Colonic mucosa (tissue), 4 donors: ENCODE measurements at regions not wholly inside any gene's neighbourhood (a gene's known extent, or its start where the extent isn't known, plus 50 kb on each side); places are given as distances from the start of the nearest gene placed in this dataset.
"Not testable (repeated sequence)": the region's sequence is repeated elsewhere in the genome, so short reads cannot be mapped to it uniquely, and the experiment has no call there.

ENCODE experiments used
- DNase-seq: peaks from one replicate; pipeline ENCODE4 v3.0.0-alpha.2; 2020
- H3K27ac ChIP-seq: fragments of 200-600 bp; one replicate; pipeline ENCODE4 v1.8.0; 2021
- H3K27me3 ChIP-seq: fragments of 200-600 bp; one replicate; pipeline ENCODE4 v1.8.0; 2021
- H3K36me3 ChIP-seq: fragments of 200-600 bp; one replicate; pipeline ENCODE4 v1.8.0; 2021
- H3K4me1 ChIP-seq: fragments of 200-600 bp; one replicate; pipeline ENCODE4 v1.8.0; 2021; ENCODE audit warnings: mild to moderate bottlenecking
- H3K4me3 ChIP-seq: fragments of 200-600 bp; one replicate; pipeline ENCODE4 v1.8.0; 2021
- H3K9ac ChIP-seq, 2 donors: one replicate each; pipeline ENCODE4 v1.7.0; 2013; ENCODE audit warnings: control low read depth in 2 of 2, low read depth in 2 of 2, low read length in 2 of 2
- H3K9me3 ChIP-seq: fragments of 200-600 bp; one replicate; pipeline ENCODE4 v1.8.0; 2021
- CTCF ChIP-seq: fragments of 200-600 bp; IDR thresholded peaks from one replicate; pipeline ENCODE4 v1.8.0; 2022; ENCODE audit warnings: antibody characterized with exemption, mild to moderate bottlenecking
- intact Hi-C: fragments of 100-400 bp; cut with DNase I; formaldehyde crosslinking; loops from one replicate; pipeline ENCODE4 v1.14.1; 2022
- donor health status: healthy.
- donor health status: DM: no; HTN: no; CAD: no.
- donor health status: DM: no; HTN: no; CAD: no.

GRCh38 chr2:107136733-107137132 is 250.8 kb upstream of the ST6GAL2 start:
- intact Hi-C loops, result no loop called here

GRCh38 chr2:107137706-107138105 is 251.7 kb upstream of the ST6GAL2 start:
- H3K27ac ChIP-seq, result no peak overlapping the region
- no peak for TF ChIP-seq CTCF
- no peak overlapping the region for H3K9ac ChIP-seq
- H3K36me3 ChIP-seq, result no peaks in the 10 kb centered on the region
- intact Hi-C loops, result no loop called here
- no peaks in the 10 kb centered on the region for H3K27me3 ChIP-seq
- H3K4me1 ChIP-seq, result no peaks in the 10 kb centered on the region
- no peak for DNase-seq
- H3K9me3 ChIP-seq, result no peaks in the 10 kb centered on the region
- H3K4me3 ChIP-seq, result no peak overlapping the region

More at GRCh38 chr2:107136733-107137132, 250.8 kb upstream of the ST6GAL2 start:
- Histone ChIP-seq H3K4me1 (no peaks in the 10 kb centered on the region), H3K27ac (no peak overlapping the region), H3K4me3 (no peak overlapping the region), H3K9ac (no peak overlapping the region), H3K27me3 (no peaks in the 10 kb centered on the region), H3K9me3 (no peaks in the 10 kb centered on the region), H3K36me3 (no peaks in the 10 kb centered on the region)
- TF ChIP-seq CTCF, result no peak
- DNase-seq, result no peak

- DNase-seq, result no peak
- H3K4me3 ChIP-seq, result no peak overlapping the region
- intact Hi-C loops, result no loop called here
- no peaks in the 10 kb centered on the region for H3K36me3 ChIP-seq
- H3K27ac ChIP-seq, result no peak overlapping the region
- H3K27me3 ChIP-seq, result no peaks in the 10 kb centered on the region
- no peak for TF ChIP-seq CTCF
- no peaks in the 10 kb centered on the region for H3K4me1 ChIP-seq
- H3K9me3 ChIP-seq, result no peaks in the 10 kb centered on the region
- no peak overlapping the region for H3K9ac ChIP-seq
These were observed 260.2 kb upstream of the ST6GAL2 start for GRCh38 chr2:107146181-107146580.

- H3K27ac ChIP-seq, H3K36me3 ChIP-seq, H3K4me1 ChIP-seq, H3K27me3 ChIP-seq, H3K9me3 ChIP-seq, H3K9ac ChIP-seq, H3K4me3 ChIP-seq, DNase-seq, intact Hi-C loops: not testable (repeated sequence)
These were observed 260.7 kb upstream of the ST6GAL2 start for GRCh38 chr2:107146645-107147044.

- H3K27ac ChIP-seq, result no peak overlapping the region
- no peak overlapping the region for H3K9ac ChIP-seq
- H3K9me3 ChIP-seq, result no peaks in the 10 kb centered on the region
- no peaks in the 10 kb centered on the region for H3K36me3 ChIP-seq
- no peak overlapping the region for H3K4me3 ChIP-seq
- intact Hi-C loops, result no loop called here
- H3K4me1 ChIP-seq, result no peaks in the 10 kb centered on the region
- DNase-seq, result no peak
- TF ChIP-seq CTCF, result no peak
- no peaks in the 10 kb centered on the region for H3K27me3 ChIP-seq
These were observed 262.1 kb upstream of the ST6GAL2 start for GRCh38 chr2:107148055-107148454.

DNA sequence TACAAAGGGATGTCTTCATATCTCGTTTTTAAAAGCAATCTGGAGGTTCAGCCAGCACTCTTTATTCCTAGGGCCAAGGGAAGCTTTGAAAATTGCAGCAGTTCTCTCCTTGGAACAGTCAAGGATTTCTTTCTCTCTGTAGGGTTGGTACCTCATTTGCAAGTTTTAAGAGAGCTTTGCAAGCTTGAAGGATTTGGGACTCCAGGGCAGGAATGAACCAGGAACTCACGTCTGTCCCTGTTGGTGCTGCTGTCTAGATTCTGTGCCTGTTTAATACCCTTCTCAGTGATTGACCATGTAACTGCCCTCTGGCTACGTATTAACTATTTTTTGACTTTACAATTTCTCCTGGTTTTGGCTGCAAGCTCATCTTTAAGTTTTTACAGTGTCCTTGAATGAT is 262.5 kb upstream of the ST6GAL2 start:
- H3K27me3 ChIP-seq, result no peaks in the 10 kb centered on the region
- H3K9ac ChIP-seq, result no peak overlapping the region
- H3K36me3 ChIP-seq, result no peaks in the 10 kb centered on the region
- TF ChIP-seq CTCF, result no peak
- intact Hi-C loops, result no loop called here
- H3K27ac ChIP-seq, result no peak overlapping the region
- no peak for DNase-seq
- H3K4me3 ChIP-seq, result no peak overlapping the region
- H3K4me1 ChIP-seq, result no peaks in the 10 kb centered on the region
- H3K9me3 ChIP-seq, result no peaks in the 10 kb centered on the region
